ENCODE measurements at regions not wholly inside any gene's neighbourhood (a gene's known extent, or its start where the extent isn't known, plus 50 kb on each side); places are given as distances from the start of the nearest gene placed in this dataset.

GRCh38 chr14:44009642-44010041 is 497.4 kb downstream of the FSCB start:
- no peak for DNase-seq (ENCODE audit: low spot score)

DNA sequence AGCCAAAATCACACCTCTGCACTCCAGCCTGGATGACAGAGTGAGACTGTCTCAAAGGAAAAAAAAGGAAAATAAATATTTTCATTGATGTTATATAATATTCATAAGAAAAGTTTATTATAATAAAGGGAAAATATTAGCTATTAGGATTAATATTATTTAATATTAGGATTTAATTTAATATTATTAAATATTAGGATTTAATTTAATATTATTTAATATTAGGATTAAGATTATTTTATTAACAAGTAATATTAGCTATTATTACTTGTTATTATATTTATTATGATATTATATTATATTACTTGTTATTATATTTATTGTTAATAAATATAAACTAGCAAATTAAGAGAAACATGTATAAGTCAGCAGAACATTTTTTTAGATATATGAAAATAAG is 518.1 kb downstream of the FSCB start:
- DNase-seq (ENCODE audit: low spot score), result no peak

GRCh38 chr14:43983721-43984120 is 523.4 kb downstream of the FSCB start:
- DNase-seq (ENCODE audit: low spot score), result no peak

DNA sequence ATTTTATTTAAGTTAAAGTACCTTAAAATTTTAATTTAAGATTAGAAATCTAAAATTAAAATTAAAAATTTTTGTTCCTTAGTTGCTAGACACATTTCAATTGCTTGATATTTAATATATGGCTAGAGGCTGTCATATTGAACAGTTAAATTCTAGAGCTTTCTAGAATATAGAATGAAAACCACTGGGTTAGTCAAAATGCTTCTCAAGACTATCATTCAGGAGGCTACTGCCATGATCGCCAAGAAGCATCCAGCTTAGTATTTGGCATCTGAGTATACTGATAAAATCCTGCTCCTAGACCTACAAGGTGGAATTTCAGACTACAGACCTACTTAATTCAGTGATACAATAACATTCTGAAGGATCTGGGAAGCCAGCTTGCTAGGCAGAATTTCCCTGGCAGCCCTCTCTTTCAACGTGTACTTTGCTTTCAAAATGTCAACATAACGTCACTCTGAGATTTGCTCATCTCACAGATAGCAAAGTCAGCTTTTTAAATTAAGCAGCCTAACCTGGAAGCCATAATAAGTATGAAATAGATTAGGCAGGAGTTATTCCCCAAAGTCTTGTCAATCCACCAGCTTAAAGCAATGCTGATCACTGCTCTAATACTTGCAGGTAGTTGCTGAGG is 525.8 kb downstream of the FSCB start:
- DNase-seq (ENCODE audit: low spot score), result no peak

DNA sequence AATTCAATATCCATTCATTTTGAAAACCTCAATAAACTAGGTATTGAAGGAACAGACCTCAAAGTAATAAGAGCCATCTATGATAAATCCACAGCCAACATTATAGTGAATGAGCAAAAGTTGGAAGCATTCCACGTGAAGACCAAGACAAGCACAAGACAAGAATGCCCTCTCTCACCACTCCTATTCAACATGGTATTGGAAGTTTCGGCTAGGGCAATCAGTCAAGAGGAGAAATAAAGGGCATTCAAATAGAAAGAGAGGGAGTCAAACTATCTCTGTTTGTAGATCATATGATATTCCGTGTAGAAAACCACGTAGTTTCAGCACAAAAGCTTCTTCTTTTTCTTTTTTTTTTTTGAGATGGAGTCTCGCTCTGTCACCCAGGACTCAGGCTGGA is 550.3 kb downstream of the FSCB start:
- no peak for DNase-seq (ENCODE audit: low spot score)

GRCh38 chr14:43949400-43949799 is 557.7 kb downstream of the FSCB start:
- DNase-seq (ENCODE audit: low spot score), result no peak

GRCh38 chr14:43939836-43940235 is 567.2 kb downstream of the FSCB start:
- no peak for DNase-seq (ENCODE audit: low spot score)

DNA sequence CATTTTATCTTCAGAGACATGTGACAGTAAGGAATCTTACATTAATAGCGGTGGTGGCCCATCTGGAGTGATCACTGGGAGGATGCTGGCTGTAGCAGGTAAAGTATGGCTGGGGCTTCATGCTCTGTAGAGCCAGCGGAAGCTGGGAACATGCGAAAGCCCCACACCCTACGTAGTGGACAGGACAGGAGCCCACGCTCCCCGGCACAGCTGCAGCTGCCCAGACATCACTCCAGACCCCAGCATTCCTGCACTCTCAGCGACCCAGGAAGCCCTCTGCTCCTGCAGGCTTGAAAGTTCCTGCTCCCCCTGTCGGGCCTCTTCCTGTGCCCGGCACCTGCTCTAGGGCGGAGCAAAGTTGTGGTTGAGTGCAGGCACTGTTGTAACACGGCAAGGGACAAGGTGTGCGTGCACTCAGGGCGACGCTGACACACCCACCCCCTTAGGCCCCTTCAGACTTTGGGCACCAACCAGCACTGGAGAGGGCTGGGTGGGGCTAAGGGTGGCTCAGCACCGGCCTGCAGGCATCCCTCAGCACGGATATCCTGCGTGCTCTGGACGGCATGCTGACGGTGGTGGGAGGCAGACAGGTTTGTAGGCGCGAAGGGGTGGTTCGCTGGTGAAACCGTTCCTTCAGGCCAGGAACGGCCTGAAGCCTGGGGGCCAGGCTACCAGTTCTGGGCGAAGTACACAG is 568.3 kb downstream of the FSCB start:
- no peak for DNase-seq (ENCODE audit: low spot score)

DNA sequence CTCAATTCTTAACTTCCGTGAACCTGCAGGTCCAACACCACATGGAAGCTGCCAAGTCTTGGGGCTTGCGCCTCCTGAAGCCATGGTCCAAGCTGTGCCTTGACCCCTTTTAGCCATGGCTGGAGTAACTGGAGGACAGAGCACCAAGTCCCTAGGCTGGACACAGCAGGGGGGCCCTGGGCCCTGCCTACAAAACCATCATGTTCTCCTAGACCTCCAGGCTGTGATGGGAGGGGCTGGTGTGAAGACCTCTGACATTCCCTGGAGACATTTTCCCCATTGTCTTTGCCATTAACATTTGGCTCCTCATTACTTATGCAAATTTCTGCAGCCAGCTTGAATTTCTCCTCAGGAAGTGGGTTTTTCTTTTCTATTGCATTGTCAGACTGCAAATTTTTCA is 570.1 kb downstream of the FSCB start:
- no peak for DNase-seq (ENCODE audit: low spot score)

DNA sequence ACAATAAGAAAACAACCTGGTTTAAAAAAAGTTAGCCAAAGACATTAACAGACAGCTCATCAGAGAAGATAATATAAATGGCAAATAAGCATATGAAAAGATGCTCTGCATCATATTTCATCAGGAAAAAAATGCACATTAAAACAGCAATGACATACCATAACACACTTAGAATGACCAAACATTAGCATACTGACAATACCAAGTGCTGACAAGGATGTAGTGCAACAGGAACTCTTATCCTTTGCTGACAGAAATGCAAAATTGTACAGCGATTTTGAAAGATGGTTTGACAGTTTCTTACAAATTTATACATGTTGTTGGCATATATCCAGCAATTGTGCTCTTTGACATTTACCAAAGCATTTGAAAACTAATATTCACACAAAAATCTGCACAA is 573.0 kb downstream of the FSCB start:
- no peak for DNase-seq (ENCODE audit: low spot score)

GRCh38 chr14:43914041-43914693 is 592.9 kb downstream of the FSCB start:
- DNase-seq (ENCODE audit: low spot score), result no peak

DNA sequence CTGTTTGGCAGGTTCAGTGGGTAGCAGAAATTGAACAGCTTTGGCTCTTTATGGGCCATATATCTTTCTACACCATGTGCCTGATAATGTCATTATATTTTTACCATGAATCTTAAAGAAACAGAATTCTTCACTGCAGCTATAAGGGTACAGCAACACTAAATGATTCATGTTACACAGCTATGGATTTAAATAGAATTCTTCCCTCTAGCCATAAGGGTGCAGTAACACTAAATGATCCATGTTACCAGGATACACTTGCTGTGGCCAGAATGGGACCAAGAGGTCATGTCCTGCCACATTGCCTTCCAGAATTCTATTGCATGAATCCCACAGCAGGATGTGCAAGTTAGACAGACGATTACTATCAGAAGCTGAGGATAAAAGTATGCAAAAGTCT is 603.9 kb downstream of the FSCB start:
- no peak for DNase-seq (ENCODE audit: low spot score)

- DNase-seq (ENCODE audit: low spot score), result no peak
These were observed 605.0 kb downstream of the FSCB start for GRCh38 chr14:43901911-43902673.

GRCh38 chr14:43900173-43900655 is 606.9 kb downstream of the FSCB start:
- no peak for DNase-seq (ENCODE audit: low spot score)

- no peak for DNase-seq (ENCODE audit: low spot score)
These were observed 608.4 kb downstream of the FSCB start for GRCh38 chr14:43898687-43899086.

GRCh38 chr14:43896044-43896443 is 611.0 kb downstream of the FSCB start:
- no peak for DNase-seq (ENCODE audit: low spot score)

DNA sequence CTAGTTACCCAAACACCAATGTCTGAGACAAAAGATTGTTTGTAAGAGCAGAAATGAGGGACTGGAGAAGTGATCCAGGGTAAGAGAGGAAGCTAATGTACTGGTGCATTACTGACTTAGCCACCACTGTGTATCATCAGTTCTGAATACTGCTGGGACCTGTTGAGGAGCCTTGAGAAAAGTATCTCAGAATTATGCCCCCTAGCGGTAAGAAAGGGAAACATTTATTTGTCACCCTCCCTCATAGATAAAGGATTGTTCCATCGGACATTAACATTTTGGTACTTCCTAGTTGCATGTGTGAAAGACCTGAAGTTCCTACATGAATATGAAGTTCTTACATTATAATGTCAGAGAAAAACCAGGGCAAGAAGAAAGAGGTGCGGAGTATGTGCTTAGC is 612.5 kb downstream of the FSCB start:
- peak; percentile 6 for DNase-seq (ENCODE audit: low spot score)

- no peak for DNase-seq (ENCODE audit: low spot score)
These were observed 619.6 kb downstream of the FSCB start for GRCh38 chr14:43887523-43887922.

- no peak for DNase-seq (ENCODE audit: low spot score)
These were observed 629.6 kb downstream of the FSCB start for GRCh38 chr14:43877351-43877960.

DNA sequence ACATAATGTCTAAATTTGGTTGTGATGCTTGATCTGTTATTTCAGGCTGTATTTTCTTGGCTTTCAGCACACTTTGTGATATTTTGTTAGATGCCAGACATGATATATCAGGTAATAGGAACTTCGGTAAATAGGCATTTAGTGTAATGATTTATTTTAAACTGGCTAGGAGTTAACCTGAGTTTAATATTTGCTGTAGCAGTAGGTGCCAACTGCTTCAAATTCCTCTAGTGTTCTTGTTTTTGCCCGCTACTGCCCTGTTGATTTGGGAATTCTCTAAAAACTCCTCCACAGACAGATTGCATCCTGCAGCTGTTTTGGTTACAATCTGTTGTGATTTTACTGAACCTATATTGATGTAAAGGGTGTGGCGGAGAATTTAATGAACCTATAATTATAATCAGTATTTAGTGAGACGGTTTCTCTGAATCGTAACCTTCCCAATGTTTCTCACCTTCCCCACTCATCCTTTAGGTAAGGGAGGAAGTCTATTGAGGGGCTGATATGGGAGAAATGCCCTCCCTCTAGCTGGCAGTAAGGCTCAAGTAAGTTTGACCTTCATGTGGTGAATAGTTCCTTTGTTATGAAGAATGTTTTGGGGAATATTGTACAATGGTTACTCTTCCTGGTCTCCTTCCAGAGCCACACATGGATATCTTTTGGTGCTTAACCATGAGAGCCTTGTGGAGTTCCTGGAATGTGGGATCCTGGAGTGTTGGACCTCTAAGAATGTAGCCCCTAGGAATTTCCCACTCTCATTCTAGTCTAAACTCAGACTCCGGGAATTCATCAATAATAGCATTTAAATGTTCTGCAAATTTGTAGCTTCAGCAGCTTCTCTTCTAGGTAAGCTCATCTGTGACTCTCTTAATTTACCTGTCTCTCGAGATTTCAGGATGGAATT is 634.1 kb downstream of the FSCB start:
- DNase-seq (ENCODE audit: low spot score), result no peak

DNA sequence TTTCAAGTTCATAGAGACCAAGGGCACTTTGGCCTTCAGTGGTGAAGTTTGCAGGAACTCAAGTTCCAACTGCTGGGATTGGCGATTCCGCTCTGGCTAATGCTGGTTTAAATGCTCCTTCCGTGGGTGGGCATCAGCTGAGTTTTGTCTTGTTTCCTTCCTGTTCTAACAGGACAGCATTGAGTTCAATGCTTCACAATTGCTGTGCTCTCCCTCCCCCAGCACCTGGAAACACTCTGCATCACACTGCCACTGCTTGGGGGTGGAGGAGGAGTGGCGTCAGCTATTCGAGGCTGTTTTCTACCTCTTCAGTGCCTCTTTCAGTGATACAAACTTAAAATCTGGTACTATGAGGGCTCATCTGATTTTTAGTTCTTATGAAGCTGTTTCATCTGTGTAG is 634.9 kb downstream of the FSCB start:
- DNase-seq (ENCODE audit: low spot score), result no peak
